Jurkat, Clone E6-1 (cell line): ENCODE measurements at regions not wholly inside any gene's neighbourhood (a gene's known extent, or its start where the extent isn't known, plus 50 kb on each side); places are given as distances from the start of the nearest gene placed in this dataset.

ENCODE experiments used
- DNase-seq: peaks from one replicate; pipeline ENCODE4 v3.0.0-alpha.2; 2011; ENCODE audit warnings: low read depth, low spot score
- H3K4me3 ChIP-seq: 2 replicates; pipeline ENCODE4 v1.5.1; 2011; ENCODE audit warnings: mild to moderate bottlenecking, low read length, control low read depth, moderate library complexity

DNA sequence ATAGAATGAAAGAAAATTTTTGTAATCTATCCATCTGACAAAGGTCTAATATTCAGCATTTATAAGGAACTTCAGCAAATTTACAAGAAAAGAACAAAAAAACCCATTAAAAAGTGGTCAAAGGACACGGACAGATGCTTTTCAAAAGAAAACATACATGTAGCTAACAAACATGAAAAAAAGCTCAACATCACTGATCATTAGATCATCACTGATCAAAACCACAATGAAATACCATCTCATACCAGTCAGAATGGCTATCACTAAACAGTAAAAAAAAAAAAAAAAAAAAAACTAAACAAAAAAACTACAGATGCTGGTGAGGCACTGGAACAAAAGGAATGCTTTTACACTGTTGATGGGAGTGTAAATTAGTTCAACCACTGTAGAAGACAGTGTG lies 837.1 kb downstream of the EPHA7 start:
- no peak overlapping the region for H3K4me3 ChIP-seq

DNA sequence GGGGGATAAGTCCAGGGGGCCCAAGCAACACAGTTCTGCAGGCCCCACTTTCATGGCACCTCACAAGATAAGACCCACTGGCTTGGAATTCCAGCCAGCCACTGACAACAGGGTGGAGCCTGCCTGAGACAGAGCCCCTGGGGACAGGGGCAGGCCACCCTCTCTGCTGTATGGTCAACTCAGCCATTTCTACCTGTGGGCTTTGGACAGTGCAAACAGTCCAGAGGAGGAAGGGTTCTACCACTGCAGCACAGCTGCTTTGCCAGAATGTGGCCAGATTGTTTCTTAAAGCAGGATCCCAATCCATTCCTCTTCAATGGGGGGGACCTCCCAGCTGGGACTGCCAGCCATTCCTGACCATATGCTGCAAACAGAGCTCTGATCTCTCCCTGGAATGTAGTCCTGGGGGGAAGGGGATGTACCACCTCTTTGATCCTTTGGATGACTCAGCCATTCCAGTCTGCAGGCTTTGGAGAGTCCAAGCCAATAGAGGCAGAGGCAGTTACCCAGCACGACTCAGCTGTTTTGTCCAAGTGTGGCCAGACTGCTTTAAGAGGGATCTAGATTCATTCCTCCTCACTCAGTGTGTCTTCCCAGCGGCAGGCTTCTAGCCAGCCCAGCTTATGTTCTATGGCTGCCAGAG lies 842.2 kb downstream of the EPHA7 start:
- no peak for DNase-seq
- H3K4me3 ChIP-seq: no peak overlapping the region

More for the DNA sequence above, 837.1 kb downstream of the EPHA7 start:
- DNase-seq: no peak

DNA sequence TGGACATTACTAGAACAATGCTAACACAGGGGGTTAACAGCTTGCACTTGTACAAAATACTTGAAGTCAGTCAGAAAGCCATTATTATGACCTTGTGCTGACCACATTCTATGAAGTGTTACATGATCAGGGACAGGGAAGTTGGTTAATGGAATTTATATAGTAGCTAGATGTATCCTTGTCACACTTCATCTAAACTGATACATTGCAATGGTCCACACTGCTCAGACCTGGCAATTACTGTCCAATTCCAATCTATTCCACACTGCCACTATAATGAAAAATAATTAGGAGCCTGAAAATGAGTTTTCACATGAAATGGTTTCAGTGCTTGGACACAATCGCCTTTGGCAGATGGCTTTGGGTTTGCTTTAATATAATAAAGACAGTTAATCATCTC lies 850.8 kb downstream of the EPHA7 start:
- no peak overlapping the region for H3K4me3 ChIP-seq
- no peak for DNase-seq

GRCh38 chr6:92566632-92567031 lies 852.7 kb downstream of the EPHA7 start:
- no peak overlapping the region for H3K4me3 ChIP-seq
- no peak for DNase-seq

- DNase-seq: no peak
Measured at GRCh38 chr6:92564376-92564775, 855.0 kb downstream of the EPHA7 start.

DNA sequence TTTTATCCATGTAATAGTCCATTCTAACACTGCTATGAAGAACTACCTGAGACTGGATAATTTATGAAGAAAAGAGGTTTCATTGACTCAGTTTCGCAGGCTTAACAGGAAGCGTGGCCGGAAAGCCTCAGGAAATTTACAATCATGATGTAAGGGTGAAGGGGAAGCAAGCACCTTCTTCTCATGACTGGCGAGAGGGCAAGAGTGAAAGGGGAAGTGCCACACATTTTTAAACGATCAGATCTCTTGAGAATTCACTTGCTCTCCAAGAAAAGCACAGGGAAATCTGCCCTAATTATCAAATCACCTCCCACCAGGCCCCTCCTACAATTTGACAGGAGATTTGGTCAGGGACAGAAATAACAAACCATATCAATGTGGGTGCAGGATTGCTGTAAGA lies 859.7 kb downstream of the EPHA7 start:
- no peak for DNase-seq

More at GRCh38 chr6:92564376-92564775, 855.0 kb downstream of the EPHA7 start:
- no peak overlapping the region for H3K4me3 ChIP-seq

DNA sequence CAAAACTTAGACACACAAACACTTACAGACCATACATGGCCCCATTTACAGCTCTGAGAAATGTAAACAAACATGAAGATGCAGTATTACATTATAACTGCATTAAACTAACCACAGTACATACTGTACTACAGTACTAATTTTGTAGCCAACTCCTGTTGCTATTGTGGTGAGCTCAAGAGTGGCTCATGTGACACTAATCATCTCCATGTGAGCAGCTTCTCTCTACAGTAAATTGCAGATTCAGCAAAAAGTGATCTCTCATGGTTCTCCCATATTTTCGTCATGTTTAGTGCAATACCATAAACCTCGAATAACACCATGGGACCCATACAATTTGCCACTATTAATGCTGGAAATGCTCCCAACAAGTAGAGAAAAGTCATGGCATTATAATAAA lies 860.4 kb downstream of the EPHA7 start:
- H3K4me3 ChIP-seq: no peak overlapping the region
- no peak for DNase-seq

More for the DNA sequence above, 859.7 kb downstream of the EPHA7 start:
- H3K4me3 ChIP-seq: no peak overlapping the region

- DNase-seq: no peak
- H3K4me3 ChIP-seq: no peak overlapping the region
Measured at GRCh38 chr6:92550501-92550900, 868.9 kb downstream of the EPHA7 start.

GRCh38 chr6:92545861-92546260 lies 873.5 kb downstream of the EPHA7 start:
- H3K4me3 ChIP-seq: no peak overlapping the region
- no peak for DNase-seq

DNA sequence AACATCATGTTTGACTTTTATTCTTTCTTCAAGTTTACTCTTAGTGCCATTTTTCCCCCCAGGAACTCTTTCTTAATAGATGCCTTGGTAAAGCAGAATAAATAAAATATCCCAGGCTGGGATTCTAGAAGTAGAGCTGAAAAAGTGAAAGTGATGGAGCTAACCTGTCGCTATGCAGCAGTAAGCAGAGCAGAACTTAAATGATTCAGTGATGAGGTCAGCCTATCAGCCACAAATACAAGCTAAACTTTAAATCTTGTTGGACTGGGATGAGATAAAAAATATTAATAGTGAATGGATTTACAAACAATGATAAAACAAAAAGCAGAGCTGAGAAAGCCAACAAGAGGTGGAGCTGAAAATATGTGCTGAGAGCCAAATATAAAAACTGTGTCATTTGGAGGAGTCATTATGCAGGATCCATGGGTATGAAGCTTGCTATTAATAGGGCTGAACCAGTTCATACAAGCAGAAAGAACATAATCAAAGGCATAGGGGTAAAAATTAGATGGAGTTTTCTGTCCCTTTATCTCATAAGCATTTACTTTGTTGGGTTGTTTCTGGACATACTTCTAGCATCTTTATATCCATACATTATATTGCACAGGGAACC lies 877.8 kb downstream of the EPHA7 start:
- DNase-seq: no peak
- H3K4me3 ChIP-seq: no peak overlapping the region

DNA sequence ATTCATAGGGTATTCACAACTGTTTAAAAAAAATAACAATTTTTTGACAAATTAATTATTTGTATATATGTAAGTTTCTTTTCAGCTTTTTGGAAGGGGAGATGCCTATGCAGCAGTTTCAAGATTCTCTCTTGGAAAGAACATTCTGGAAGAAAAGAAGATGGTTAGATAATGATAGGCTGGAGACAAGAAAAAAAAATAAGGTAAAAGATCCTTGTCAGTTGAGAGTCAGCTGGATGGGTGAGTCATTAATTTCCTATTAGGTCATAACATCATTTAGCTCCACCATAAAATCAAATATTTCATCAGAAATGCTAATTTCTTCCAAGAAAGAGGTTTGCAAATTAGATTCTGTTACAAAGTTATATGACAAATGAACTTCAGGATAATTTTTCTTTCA lies 880.4 kb downstream of the EPHA7 start:
- no peak overlapping the region for H3K4me3 ChIP-seq
- DNase-seq: no peak

DNA sequence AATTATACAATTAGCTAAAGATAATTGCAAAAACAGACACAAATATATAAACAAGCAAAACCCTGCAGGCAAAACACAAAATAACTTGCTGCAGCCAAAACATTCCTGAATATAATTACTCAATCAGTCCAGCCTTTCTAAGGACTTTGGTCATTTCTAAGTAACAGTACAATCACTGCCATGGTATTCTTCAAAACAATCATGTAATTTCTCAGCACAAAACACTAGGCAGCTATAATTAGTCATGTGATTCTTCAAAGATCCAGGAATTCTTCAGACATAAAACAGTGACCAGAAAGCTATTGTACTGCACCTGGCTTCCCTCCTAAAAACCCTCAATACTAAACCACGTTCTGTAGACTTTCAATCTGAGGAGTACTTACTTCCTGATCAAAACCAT lies 881.1 kb downstream of the EPHA7 start:
- no peak for DNase-seq
- H3K4me3 ChIP-seq: no peak overlapping the region

DNA sequence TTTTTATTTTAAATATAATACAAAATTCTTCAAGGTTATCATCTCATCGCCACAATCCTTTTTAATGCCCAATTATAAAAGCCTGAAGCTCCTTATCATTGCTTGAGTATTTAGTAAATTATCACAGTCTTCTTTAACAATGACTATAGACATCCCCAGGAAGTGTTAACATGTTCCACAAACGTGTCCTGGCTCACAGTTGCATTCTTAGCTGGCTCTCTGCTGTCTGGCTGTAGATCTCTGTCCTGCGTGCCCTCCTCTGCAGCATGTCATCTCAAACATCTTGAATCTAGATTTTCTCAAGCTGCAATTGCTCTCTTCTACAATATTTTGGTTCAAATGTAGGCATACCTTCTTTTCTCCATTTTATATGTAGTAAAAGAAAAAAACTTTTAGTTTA lies 885.2 kb downstream of the EPHA7 start:
- no peak overlapping the region for H3K4me3 ChIP-seq
- DNase-seq: no peak

- no peak for DNase-seq
- no peak overlapping the region for H3K4me3 ChIP-seq
Measured at GRCh38 chr6:92522589-92522988, 896.8 kb downstream of the EPHA7 start.

- no peak for DNase-seq
- no peak overlapping the region for H3K4me3 ChIP-seq
Measured at GRCh38 chr6:92521553-92521952, 897.8 kb downstream of the EPHA7 start.

DNA sequence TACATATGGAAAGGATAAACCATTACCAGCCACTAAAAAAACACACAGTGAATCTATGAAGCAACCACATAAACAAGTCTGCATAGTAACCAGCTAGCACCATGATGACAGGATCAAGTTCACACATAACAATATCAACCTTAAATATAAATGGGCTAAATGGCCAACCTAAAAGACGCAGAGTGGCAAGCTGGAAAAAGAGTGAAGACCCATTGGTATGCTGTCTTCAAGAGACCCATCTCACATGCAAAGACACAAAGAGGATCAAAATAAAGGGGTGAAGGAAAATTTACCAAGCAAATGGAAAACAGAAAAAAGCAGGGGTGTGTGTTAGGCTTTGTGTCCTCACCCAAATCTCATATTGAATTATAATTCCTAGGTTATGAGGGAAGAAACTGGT lies 909.2 kb downstream of the EPHA7 start:
- no peak for DNase-seq
- no peak overlapping the region for H3K4me3 ChIP-seq

GRCh38 chr6:92507552-92507951 lies 911.8 kb downstream of the EPHA7 start:
- no peak for DNase-seq
- H3K4me3 ChIP-seq: no peak overlapping the region

- no peak for DNase-seq
- H3K4me3 ChIP-seq: no peak overlapping the region
Measured at GRCh38 chr6:92504509-92504908, 914.9 kb downstream of the EPHA7 start.

GRCh38 chr6:92497281-92497680 lies 922.1 kb downstream of the EPHA7 start:
- DNase-seq: no peak
- no peak overlapping the region for H3K4me3 ChIP-seq

- no peak for DNase-seq
- H3K4me3 ChIP-seq: no peak overlapping the region
Measured at GRCh38 chr6:92496527-92496926, 922.8 kb downstream of the EPHA7 start.

- no peak overlapping the region for H3K4me3 ChIP-seq
- DNase-seq: no peak
Measured at GRCh38 chr6:92495242-92495641, 924.1 kb downstream of the EPHA7 start.
